ENCODE measurements at regions not wholly inside any gene's neighbourhood (a gene's known extent, or its start where the extent isn't known, plus 50 kb on each side); places are given as distances from the start of the nearest gene placed in this dataset.

DNA sequence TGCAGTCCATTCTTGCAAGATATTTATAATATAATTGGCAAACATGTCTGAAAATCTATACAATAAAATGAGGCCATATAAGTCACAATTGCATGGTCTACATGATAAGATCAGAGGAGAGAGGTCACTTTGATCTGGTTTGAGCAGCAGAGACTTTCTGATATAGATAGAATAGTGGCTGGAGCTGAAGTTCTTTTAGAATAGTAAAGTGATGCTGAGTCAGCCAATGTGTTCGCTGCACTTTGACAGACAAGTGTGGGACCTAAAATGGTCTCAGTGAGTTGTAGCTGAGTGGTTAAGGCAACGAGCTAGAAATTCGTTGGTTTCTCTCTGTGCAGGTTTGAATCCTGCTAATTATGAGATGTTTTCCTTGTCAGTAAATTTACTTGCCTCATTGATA is 257.0 kb upstream of the C11orf87 start:
- no peak for DNase-seq (ENCODE audit: low read depth)

DNA sequence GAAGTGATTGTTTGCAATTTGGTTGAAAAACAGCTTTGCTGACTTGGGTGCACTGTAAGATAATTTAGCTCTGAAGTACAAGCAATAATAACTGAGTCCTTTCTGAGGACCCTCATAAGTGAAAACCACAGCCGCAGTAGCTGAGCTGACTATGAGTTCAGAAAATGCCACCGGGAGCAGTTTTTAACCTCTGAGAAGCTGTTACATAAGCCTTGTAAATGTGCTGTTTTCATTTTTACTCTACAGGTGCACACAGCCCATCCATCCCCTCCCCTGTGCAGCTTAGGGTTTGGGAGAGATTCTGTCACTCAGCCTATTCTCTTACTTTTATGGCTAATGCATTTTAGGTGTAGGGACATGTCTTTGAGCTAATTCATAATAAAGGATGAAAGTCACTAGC is 255.5 kb upstream of the C11orf87 start:
- DNase-seq (ENCODE audit: low read depth): no peak

DNA sequence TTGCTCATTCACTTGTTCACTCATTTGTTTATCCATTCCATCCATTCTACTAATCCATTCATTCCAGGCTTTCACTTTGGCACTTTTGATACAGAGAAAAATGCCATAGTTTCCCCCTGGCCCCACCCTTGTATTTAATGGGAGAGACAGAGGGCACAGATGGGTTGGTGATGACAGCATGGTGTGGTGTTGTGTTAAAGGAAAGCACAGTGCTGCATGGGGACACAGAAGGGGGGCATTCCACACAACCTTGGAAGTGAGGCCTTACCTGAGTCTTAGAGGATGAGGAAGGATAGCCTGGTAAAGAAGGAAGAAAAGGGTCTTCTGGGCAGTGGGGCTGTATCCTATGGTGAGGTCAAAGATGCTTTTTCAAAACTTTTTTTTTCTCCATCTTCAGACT is 248.5 kb upstream of the C11orf87 start:
- DNase-seq (ENCODE audit: low read depth): no peak

GRCh38 chr11:109184376-109184775 is 237.6 kb upstream of the C11orf87 start:
- no peak for DNase-seq (ENCODE audit: low read depth)

GRCh38 chr11:109192864-109193263 is 229.1 kb upstream of the C11orf87 start:
- DNase-seq (ENCODE audit: low read depth): no peak

- DNase-seq (ENCODE audit: low read depth): no peak
Observed at GRCh38 chr11:109193880-109194279, 228.1 kb upstream of the C11orf87 start.

DNA sequence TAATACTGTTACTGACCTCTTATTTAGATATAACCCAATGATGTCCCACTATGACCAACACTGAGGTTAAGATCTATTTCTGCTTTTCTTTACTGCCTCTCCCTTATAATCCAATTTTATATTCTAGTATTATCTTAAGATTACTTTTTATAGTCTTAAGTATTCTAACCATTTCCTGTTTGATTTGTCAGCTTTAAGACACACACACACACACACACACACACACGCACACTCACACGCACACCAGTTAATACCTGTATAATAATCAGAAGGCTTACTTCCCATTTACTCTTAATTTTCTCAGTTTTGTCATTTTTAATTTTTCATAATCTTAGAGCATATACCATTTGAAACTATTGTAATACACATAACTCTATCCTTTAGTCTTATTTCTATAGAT is 226.0 kb upstream of the C11orf87 start:
- DNase-seq (ENCODE audit: low read depth): no peak

DNA sequence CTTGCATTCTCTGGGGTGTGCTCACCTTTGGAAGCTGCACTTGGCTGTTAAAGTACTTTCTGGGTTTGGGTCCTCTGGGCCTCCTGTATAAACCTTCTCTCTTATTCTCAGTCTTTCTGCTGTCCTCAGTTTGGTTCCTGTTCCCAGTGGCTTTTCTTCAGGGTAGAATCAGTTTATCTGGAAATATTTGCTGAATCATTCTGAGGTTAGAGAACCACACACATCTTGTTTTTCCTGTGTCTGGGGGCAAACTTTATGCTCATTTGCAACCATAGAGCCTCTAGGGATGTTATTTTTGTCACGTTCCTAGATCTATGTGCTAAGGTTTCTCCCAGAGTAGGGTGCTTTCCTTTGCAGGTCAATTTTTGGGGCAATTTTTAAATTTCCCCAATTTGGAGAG is 224.3 kb upstream of the C11orf87 start:
- no peak for DNase-seq (ENCODE audit: low read depth)

DNA sequence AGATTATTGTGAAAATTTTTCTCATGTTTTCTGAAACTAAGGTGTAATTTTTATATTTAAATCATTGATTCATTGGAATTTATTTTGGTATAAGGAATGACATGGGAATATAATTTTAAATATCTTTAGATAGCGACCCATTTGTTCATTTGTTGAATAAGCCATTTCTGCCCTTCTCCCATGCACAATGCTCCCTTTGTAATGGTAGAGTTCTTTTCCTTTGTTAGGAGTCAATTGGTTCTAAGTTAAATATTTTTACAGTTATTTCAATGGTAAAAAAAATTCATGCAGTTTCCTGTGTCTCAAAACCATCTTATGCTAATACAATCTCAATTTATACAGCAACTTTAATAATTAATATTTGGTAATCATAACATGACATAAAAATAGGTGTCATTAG is 218.8 kb upstream of the C11orf87 start:
- no peak for DNase-seq (ENCODE audit: low read depth)

DNA sequence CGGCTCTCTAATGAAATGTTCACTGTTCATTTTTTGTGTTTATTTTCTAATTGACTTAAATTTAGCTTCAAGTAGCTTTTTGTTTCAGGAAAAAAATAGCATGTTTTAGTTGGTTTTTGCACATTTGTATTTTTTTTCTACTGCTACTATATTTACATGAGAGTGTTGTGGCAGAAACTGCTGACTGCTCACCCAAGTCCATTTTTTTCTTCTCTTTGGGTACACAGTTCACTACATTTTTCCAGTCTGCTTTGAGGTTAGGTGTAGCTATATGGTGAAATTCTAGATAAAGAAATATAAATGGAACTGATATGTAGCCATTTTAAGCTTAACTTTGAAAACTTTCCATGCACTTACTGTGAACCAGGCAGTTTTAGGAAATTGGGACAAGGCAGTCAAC is 216.7 kb upstream of the C11orf87 start:
- DNase-seq (ENCODE audit: low read depth): no peak

DNA sequence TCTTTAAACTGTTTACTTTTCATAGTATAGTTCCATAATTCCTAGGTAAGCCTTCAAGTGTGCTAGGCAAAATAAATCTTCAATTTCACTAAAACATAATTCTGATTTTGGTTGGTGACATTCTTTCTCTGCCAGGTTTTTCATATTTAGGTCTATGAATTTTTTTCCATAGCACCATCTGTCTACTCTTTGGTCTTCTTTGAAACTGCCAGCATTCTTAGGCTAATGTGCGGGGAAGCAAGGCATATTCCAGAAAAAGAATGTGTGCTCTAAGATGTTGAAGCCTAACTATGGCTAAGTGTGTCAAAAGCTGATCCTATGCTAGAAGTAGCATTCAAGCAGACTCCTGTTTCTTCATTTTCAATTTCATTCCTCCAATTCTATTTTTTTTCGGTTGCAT is 213.9 kb upstream of the C11orf87 start:
- DNase-seq (ENCODE audit: low read depth): no peak

GRCh38 chr11:109209572-109209971 is 212.4 kb upstream of the C11orf87 start:
- DNase-seq (ENCODE audit: low read depth): no peak

- DNase-seq (ENCODE audit: low read depth): no peak
Observed at GRCh38 chr11:109221190-109221589, 200.8 kb upstream of the C11orf87 start.

GRCh38 chr11:109222761-109223160 is 199.2 kb upstream of the C11orf87 start:
- no peak for DNase-seq (ENCODE audit: low read depth)

- no peak for DNase-seq (ENCODE audit: low read depth)
Observed at GRCh38 chr11:109223451-109223850, 198.5 kb upstream of the C11orf87 start.

- DNase-seq (ENCODE audit: low read depth): no peak
Observed at GRCh38 chr11:109229682-109230081, 192.3 kb upstream of the C11orf87 start.

DNA sequence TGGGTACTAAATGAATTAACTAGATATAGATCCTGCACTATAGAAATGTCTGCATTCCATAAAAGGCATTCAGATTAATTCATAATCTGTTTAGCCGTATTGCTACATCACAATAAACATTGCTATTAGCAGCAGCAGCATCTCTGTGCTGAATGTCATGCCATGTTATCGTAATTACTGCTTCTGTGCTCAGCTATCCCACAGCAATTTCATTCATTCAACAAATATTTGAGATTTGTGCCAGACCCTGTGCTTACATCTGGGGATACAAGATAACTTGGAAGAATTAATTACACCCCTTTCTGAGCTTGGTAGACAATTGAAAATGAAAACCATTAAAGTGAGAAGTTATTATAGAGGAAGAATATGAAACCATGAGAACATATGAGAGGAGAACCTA is 185.8 kb upstream of the C11orf87 start:
- no peak for DNase-seq (ENCODE audit: low read depth)

DNA sequence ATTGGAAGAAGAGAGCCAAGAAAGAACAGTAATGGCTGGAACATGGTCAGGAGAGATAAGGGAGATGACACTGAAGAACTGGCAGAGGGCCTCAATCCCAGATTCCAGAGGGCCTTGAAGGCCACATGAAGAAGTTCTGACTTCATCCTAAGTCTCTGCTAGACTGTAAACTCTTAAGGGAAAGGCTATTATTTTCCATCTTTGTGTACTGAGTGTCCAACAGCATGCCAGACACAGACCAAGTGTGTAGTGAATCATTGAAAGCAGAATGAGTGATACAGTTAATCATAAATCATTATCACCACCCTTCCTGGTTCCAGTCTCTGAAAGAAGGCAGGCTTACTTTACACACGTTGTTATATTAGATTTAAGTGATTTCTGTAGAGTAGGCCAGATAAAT is 185.3 kb upstream of the C11orf87 start:
- no peak for DNase-seq (ENCODE audit: low read depth)

DNA sequence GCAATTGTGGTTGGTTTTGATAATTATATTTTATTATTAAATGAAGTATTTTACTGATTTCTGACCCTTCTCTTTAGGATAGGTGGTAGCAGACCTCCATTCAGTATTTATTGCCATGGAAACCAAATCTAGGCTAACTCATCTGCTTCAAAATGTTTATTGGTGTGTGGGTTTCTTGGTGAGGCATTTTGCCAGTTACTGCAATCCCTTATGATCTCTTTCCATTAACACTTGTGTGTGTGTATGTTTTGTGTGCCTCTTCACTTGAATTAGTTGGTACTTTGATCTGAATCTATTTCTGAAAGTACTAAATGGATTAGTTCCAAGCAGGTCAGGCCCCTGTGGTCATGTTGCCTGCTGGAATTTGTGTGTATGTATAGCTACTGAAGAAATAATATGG is 184.4 kb upstream of the C11orf87 start:
- DNase-seq (ENCODE audit: low read depth): no peak

- no peak for DNase-seq (ENCODE audit: low read depth)
Observed at GRCh38 chr11:109241988-109242536, 179.9 kb upstream of the C11orf87 start.

DNA sequence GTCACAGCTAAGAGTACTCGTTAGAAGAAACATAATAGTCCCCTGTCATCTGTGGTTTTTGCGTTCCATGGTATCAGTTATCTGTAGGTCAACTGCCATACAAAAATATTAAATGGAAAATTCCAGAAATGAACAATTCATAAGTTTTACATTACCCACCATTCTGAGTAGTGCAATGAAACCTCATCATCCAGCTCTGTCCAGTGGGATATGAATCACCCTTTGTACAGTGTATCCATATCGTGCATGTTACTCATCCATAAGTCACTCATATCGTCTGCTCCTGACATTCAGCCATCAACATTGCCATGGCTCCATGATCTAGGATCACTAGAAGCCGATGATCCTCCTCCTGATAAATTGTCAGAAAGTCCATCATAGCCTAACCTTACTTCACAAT is 174.9 kb upstream of the C11orf87 start:
- DNase-seq (ENCODE audit: low read depth): peak; percentile 9

GRCh38 chr11:109249597-109249996 is 172.4 kb upstream of the C11orf87 start:
- no peak for DNase-seq (ENCODE audit: low read depth)

DNA sequence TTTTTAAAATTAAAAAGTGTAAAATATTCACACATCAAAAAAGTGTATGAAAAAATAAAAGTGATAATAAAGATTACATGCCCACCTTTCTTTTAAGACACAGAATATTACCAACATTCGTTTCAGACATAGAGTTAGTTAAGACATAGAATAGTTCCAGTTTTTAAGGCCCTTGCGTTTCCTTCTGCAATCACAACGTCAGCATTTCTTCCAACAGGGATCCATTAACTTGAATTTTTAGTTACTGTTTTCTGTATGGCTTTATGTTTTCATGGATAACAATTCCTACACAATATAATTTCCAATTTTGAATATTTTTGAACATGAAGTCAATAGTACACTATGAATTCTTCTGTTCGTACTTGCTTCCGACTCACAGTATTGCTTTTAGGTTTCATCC is 170.8 kb upstream of the C11orf87 start:
- no peak for DNase-seq (ENCODE audit: low read depth)

DNA sequence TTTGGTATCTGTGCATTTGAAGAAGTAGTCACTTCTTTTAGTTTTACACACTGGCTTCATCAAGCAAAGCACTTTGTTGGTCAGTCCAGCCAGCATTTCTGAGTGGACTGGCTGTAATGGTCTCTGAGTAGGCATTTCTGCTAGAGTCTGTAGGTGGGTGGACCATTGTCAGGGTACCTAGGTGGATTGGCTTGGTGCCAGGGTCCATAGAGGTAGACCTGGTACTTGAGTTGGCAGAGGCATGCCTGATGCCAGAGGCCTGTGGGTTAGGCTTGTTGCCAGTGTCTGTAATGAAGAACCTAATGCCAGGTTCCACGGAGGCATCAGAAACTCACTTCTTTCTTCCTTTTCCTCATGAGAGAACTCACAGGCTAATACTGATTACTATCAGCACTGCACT is 157.9 kb upstream of the C11orf87 start:
- no peak for DNase-seq (ENCODE audit: low read depth)

All from fibroblast of the conjunctiva (primary cell).